NCI-H2029 treated with DMSO at 0.1 percent for 48 hours (cell line): ENCODE measurements at regions not wholly inside any gene's neighbourhood (a gene's known extent, or its start where the extent isn't known, plus 50 kb on each side); places are given as distances from the start of the nearest gene placed in this dataset.

Source experiments
- DNase-seq: peaks from one replicate; lab custom pipeline; 2025; lab: John Stamatoyannopoulos, UW

- peak; percentile 82 for DNase-seq
Measured at GRCh38 chr2:23323917-23324680, 60.9 kb upstream of the KLHL29 start.

- DNase-seq = no peak
Measured at GRCh38 chr2:23326330-23326729, 58.6 kb upstream of the KLHL29 start.

DNA sequence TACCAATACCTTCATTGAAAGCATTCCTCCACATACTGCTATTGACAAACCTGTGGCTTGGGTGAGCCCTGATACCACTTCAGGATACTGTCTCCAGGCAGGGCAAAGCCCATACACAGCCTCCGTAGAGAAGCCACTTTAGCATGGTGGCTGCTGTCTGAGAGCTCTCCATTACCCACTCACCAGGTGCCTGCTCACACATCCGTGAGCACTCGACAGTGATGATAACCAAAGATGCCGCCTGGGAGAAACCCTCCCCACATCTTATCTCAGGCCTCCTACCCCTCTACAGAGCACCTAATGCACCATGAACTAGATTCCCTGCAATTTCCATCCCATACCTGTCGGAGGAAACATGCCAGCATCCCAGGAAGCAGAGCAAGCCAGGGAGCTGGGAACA, 57.6 kb upstream of the KLHL29 start:
- DNase-seq = peak; percentile 45

GRCh38 chr2:23327887-23328286, 57.1 kb upstream of the KLHL29 start:
- DNase-seq = no peak

- no peak for DNase-seq
Measured at GRCh38 chr2:23330214-23330613, 54.8 kb upstream of the KLHL29 start.
